ENCODE measurements at regions not wholly inside any gene's neighbourhood (a gene's known extent, or its start where the extent isn't known, plus 50 kb on each side); places are given as distances from the start of the nearest gene placed in this dataset.

DNA sequence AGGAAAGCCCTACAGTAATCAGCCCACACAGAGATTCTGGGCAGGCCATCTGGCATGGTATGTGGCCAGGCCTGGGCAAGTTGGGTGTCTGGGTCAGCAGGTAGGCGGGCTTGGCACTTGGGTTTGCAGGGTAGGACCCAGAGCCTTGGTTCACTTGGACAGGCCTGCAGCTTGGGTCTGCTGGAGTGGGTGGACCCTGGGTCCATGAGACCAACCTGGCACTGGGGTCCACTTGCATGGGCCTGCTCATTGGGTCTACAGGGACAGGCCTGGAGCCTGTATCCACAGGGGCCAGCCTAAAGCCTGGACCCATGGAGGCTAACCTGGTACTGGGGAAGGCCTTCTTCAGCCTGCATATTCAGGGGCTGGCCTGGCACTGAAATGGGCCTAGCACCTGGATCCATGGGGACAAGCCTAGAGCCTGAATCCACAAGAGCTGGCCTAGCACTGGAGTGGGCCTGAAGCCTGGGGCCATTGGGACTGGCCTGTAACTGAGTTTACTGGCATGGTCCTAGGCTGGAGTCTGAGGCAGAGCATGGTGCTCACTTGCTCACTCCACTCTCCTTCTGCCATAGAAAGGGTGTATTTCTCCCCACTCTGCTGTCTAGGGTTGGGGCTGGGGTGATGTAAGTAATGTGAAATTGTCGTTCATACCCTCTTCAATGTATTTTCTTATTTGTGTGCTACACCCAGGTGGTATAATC, 315.0 kb downstream of the AHR start:
- Histone ChIP-seq H3K4me1 (ENCODE audit: control insufficient read depth, insufficient read depth, low read length) (peaks cover 15% of the 10 kb centered on the region), H3K4me3 (ENCODE audit: low read depth in 2 of 2, low read length in 2 of 2) (no peak overlapping the region), H3K9me3 (ENCODE audit: control insufficient read depth, insufficient read depth, low read depth, low read length) (no peaks in the 10 kb centered on the region), H3K27ac (ENCODE audit: low read length) (peak overlapping the region; percentile 10; the same call in 1 of the 2 replicates), H3K36me3 (ENCODE audit: control insufficient read depth, insufficient read depth, low read length) (no peaks in the 10 kb centered on the region), H3K27me3 (ENCODE audit: control insufficient read depth, insufficient read depth, low read length) (no peaks in the 10 kb centered on the region)
- in situ Hi-C loops (cut with HindIII; ENCODE audit: low pct_unique_long_range_greater_than_20kb, low sequenced_read_pairs) (no loop called here), intact Hi-C loops (cut with micrococcal nuclease; ENCODE audit: unreplicated experiment) (no loop called here)
- ATAC-seq (no peak), DNase-seq (ENCODE audit: low read depth, low spot score) (no peak)
- CTCF ChIA-PET: no interaction called here
- TF ChIP-seq TCF7L2 (IDR thresholded peaks at IDR 0.05; ENCODE audit: low read depth, low read length) (no peak), CTCF (IDR thresholded peaks at IDR 0.05) (no peak), SIN3A (IDR thresholded peaks at IDR 0.05; ENCODE audit: borderline replicate concordance, insufficient read depth, low read depth, low read length) (no peak)
- POLR2A ChIA-PET: no interaction called here
- BruUV-seq (replicated peaks): no TSS peak

- BruUV-seq (replicated peaks): no TSS peak
- Histone ChIP-seq H3K4me1 (ENCODE audit: control insufficient read depth, insufficient read depth, low read length) (peaks cover 28% of the 10 kb centered on the region), H3K9me3 (ENCODE audit: control insufficient read depth, insufficient read depth, low read depth, low read length) (no peaks in the 10 kb centered on the region), H3K27ac (ENCODE audit: low read length) (peak overlapping the region; percentile 81), H3K36me3 (ENCODE audit: control insufficient read depth, insufficient read depth, low read length) (no peaks in the 10 kb centered on the region), H3K4me3 (ENCODE audit: low read depth in 2 of 2, low read length in 2 of 2) (no peak overlapping the region), H3K27me3 (ENCODE audit: control insufficient read depth, insufficient read depth, low read length) (no peaks in the 10 kb centered on the region)
- TF ChIP-seq TCF7L2 (IDR thresholded peaks at IDR 0.05; ENCODE audit: low read depth, low read length) (no peak), CTCF (IDR thresholded peaks at IDR 0.05) (no peak), POLR2AphosphoS5 (IDR thresholded peaks at IDR 0.05; ENCODE audit: low read depth, low read length) (no peak), SIN3A (IDR thresholded peaks at IDR 0.05; ENCODE audit: borderline replicate concordance, insufficient read depth, low read depth, low read length) (no peak)
- TF ChIP-seq, protein P1, sequence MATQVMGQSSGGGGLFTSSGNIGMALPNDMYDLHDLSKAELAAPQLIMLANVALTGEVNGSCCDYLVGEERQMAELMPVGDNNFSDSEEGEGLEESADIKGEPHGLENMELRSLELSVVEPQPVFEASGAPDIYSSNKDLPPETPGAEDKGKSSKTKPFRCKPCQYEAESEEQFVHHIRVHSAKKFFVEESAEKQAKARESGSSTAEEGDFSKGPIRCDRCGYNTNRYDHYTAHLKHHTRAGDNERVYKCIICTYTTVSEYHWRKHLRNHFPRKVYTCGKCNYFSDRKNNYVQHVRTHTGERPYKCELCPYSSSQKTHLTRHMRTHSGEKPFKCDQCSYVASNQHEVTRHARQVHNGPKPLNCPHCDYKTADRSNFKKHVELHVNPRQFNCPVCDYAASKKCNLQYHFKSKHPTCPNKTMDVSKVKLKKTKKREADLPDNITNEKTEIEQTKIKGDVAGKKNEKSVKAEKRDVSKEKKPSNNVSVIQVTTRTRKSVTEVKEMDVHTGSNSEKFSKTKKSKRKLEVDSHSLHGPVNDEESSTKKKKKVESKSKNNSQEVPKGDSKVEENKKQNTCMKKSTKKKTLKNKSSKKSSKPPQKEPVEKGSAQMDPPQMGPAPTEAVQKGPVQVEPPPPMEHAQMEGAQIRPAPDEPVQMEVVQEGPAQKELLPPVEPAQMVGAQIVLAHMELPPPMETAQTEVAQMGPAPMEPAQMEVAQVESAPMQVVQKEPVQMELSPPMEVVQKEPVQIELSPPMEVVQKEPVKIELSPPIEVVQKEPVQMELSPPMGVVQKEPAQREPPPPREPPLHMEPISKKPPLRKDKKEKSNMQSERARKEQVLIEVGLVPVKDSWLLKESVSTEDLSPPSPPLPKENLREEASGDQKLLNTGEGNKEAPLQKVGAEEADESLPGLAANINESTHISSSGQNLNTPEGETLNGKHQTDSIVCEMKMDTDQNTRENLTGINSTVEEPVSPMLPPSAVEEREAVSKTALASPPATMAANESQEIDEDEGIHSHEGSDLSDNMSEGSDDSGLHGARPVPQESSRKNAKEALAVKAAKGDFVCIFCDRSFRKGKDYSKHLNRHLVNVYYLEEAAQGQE (IDR thresholded peaks at IDR 0.05; ENCODE audit: insufficient read depth in 1 of 2, low read depth in 2 of 2, low read length in 1 of 2): no peak
- ATAC-seq (peak; percentile 12), DNase-seq (ENCODE audit: low read depth, low spot score) (no peak)
- intact Hi-C loops (cut with micrococcal nuclease; ENCODE audit: unreplicated experiment): no loop called here
- ChIA-PET POLR2A (no interaction called here), CTCF (no interaction called here)
- in situ Hi-C loops (cut with HindIII; ENCODE audit: low pct_unique_long_range_greater_than_20kb, low sequenced_read_pairs): no loop called here
Measured at GRCh38 chr7:17617380-17617779, 318.9 kb downstream of the AHR start.
